ENCODE measurements at regions not wholly inside any gene's neighbourhood (a gene's known extent, or its start where the extent isn't known, plus 50 kb on each side); places are given as distances from the start of the nearest gene placed in this dataset.
"Not testable (repeated sequence)": the region's sequence is repeated elsewhere in the genome, so short reads cannot be mapped to it uniquely, and the experiment has no call there.

GRCh38 chr20:12072954-12073264 lies 155.2 kb downstream of the BTBD3 start:
- DNase-seq, result no peak

DNA sequence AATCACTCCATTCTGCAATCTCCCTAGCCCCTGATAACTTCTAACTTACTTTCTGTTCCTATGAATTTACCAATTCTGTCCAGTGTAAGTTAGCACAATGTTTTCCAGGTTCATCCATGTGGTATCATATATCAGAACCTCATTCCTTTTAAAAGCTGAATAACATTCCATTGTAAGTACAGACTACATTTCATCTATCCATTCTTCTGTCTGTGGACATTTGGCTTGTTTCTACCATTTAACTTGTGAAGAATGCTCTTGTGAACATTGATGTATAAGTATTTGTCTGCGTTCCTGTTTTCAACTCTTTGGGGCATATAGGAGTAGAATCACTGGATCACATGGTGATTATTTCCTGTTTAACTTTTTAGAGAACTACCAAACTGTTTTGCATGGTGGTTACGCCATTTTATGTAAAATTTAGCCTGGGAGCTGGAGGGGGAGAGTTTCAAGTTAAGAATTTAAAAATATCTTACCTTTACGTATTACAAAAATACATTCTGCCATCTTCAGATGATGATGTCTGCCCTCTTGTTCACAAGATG lies 156.5 kb downstream of the BTBD3 start:
- DNase-seq, result no peak

GRCh38 chr20:12076200-12076599 lies 158.5 kb downstream of the BTBD3 start:
- DNase-seq, result no peak

- no peak for DNase-seq
Measured at GRCh38 chr20:12077875-12078274, 160.2 kb downstream of the BTBD3 start.

GRCh38 chr20:12079490-12079889 lies 161.8 kb downstream of the BTBD3 start:
- DNase-seq, result no peak

- DNase-seq, result no peak
Measured at GRCh38 chr20:12083269-12083668, 165.6 kb downstream of the BTBD3 start.

- DNase-seq, result no peak
Measured at GRCh38 chr20:12084482-12084881, 166.8 kb downstream of the BTBD3 start.

DNA sequence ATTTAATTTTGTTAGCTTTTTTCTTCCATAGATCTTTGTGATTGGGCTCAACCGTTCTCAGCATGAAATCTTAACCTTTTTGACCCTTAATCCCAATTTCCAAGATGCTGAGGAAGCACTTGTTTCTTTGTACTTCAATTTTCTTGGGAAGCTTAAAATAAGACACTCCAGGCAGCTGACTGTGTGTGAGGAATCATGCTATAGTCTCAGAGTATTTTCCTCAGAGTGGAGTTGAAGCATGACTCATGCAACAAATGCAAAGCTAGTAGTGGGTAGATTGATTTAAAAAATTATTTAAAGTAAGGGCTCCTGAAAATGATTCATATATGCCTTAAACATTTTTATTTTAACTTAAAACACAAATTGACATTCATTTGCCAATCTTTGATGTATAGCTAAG lies 168.7 kb downstream of the BTBD3 start:
- no peak for DNase-seq

DNA sequence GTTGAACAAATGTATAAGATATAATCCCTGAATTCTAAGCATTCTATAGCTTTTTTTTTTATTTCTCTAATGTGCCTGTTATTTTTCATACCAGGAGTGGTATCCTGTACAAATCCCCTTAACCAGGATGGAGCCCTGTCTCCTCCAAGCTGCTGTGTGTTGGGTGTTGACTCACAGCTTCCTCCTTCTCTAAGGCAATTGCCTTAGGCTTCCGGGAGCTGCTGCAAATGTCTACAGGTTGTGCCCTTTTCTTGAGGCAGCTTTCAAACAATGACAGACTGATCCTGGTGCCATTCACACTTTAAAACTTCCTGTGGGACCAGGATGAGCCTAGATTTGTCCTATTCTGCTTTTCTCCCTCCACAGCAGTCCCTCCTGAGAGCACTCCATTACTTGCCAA lies 173.2 kb downstream of the BTBD3 start:
- no peak for DNase-seq

DNA sequence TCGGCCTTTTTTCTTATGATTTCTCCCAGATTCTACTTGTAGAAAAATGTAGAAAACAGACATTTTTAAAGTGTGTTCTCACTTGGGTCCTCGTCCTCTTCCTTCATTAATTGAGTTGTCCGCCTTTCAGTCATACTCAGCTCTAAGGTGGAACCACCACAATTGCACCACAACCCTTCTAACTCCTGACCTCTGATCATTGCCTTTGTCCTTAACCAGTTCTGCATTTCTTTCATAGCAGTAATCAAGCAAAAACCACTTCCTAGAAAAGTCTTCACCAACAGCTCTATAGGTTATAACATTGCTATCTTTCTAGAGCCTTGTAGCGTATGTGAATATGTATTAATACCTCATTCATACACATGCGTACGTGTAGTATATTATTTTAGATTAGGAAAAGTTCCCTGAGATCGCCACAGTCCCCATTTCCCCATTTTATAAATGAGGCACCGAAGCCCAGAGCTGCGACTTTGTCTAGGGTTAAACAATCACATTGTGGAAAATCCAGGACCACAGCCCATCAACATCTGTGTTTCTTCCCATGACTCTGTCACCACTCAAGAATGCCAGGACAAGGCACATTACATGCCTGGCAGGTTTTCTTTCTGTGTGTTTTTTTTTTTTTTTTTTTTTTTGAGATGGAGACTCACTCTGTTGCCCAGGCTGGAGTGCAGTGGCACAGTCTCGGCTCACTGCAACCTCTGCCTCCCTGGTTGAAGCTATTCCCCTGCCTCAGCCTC lies 175.5 kb downstream of the BTBD3 start:
- DNase-seq, result no peak

GRCh38 chr20:12093797-12094190 lies 176.1 kb downstream of the BTBD3 start:
- DNase-seq, result not testable (repeated sequence)

GRCh38 chr20:12095180-12095920 lies 177.7 kb downstream of the BTBD3 start:
- DNase-seq, result no peak

DNA sequence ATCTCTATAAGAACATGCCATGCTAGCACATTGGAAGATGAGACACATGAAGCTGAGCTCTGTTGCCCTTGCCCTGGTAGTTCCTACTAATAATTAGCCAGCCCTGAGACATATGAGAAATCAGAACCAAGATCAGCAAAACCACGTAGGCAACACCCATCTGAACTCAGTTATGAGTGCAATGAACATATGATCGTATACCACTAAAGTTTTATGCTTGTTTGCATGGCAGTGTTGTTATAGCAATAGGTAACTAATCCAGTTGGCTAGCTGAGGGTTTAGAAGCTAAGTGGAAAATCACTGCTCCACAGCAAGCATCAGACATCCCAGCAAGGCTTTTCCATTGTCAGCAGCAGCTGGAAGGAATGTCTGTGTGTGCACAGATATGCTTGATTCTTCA lies 180.7 kb downstream of the BTBD3 start:
- no peak for DNase-seq

- DNase-seq, result no peak
Measured at GRCh38 chr20:12108846-12109245, 191.2 kb downstream of the BTBD3 start.

DNA sequence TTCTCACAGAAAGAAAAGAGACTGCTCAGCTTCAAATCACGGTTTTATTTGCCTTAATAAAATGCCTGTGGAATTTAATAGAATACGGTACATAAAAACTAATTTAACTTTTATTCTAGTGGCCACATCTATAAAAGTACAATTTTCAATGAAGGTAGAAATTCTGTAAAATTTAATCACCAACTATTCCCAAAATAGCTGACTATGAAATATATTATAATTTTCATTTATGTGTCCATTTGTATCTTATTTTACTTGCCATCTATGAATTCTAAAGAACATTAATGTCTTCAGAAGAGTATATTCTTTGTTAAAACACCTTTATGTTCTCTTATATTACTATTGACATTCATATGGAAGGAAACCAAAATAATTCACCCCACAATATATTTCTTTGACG lies 192.6 kb downstream of the BTBD3 start:
- no peak for DNase-seq

- DNase-seq, result no peak
Measured at GRCh38 chr20:12110711-12111110, 193.0 kb downstream of the BTBD3 start.

DNA sequence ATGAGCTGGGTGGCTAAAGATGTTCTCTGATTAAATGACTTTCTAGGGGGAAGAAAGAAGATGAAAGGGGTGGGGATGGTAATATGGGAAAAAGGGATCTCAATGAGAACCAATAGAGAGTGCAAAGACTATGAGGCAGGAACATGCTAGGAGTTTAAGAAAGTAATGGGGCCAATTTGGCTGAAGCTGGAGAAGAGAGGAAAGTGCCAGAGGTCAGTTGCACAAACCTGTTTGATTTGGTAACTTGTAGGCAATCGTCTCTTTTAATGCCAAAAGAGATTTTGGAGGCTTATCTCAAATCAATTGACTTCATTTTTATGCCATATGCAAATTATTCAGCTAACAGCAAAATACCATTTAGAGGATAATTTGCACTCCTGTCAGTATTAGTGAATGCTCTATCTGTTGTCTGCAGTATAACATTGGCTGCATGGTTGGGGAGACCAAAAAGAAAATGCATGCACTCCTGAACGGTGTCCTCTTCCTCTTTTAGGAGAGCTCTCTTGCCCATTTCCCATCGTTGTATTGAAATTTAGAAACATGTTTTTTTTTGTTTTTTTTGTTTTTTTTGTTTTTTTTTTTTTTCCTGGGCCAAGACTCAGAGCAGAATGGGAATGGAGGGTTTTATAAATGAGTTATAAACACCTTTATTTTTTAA lies 193.9 kb downstream of the BTBD3 start:
- no peak for DNase-seq

- DNase-seq, result no peak
Measured at GRCh38 chr20:12112089-12112474, 194.4 kb downstream of the BTBD3 start.

- no peak for DNase-seq
Measured at GRCh38 chr20:12112665-12113064, 195.0 kb downstream of the BTBD3 start.

DNA sequence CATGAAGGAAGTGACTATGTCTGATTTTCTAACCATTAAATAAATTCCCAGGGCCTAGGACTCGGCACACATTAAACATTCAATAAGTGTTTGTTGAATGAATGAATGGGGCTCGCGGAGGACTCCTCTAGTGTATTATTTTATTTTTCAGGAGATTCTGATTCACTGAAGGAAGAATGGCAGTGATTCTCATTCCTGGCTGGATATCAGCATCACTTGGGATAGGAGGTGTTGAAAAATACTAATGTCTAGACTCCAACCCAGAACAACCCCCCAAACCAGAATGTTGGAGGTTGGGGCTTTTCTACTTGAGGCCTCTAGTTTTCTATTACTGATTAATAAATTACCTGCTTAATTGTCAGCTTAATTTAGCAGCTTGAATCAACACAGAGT lies 195.4 kb downstream of the BTBD3 start:
- no peak for DNase-seq

- no peak for DNase-seq
Measured at GRCh38 chr20:12113468-12114371, 196.0 kb downstream of the BTBD3 start.

DNA sequence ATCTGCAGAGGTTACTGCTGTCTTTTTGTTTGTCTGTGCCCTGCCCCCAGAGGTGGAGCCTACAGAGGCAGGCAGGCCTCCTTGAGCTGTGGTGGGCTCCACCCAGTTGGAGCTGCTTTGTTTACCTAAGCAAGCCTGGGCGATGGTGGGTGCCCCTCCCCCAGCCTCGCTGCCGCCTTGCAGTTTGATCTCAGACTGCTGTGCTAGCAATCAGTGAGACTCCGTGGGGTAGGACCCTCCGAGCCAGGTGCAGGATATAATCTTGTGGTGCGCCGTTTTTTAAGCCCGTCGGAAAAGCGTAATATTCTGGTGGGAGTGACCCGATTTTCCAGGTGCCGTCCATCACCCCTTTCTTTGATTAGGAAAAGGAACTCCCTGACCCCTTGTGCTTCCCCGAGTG lies 211.4 kb downstream of the BTBD3 start:
- not testable (repeated sequence) for DNase-seq

DNA sequence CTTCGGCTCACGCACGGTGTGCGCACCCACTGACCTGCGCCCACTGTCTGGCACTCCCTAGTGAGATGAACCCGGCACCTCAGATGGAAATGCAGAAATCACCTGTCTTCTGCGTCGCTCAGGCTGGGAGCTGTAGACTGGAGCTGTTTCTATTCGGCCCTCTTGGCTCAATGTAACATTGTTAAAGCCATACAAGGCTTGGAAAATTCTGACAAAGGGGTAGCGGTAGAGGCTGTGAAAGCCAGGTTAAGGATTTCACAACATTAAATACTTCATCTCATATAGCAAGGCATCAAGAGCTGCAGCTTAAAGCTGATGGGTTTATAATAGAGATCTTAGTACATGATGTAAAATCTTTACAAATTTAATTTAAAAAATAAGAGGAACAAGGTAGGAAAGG lies 211.8 kb downstream of the BTBD3 start:
- not testable (repeated sequence) for DNase-seq
